GM12878 (cell line): ENCODE measurements at regions not wholly inside any gene's neighbourhood (a gene's known extent, or its start where the extent isn't known, plus 50 kb on each side); places are given as distances from the start of the nearest gene placed in this dataset.

Experiments
- ATAC-seq: fragments of 200-7000 bp; cut with Tn5 transposase; 3 replicates; pipeline ENCODE4 v1.9.1; 2020; ENCODE audit warnings: mild to moderate bottlenecking, moderate library complexity
- BruUV-seq: library from RNA; stranded (reverse); fragments of 400-500 nt; replicated peaks from 2 replicates; lab custom pipeline; 2021; lab: Mats Ljungman, UMichigan
- CTCF ChIA-PET: fragments of 300-600 bp; sonication (Branson Sonifier 250); formaldehyde crosslinking; extraction: SDS; loops from one replicate; lab custom pipeline; 2021; ENCODE audit warnings: inconsistent platforms; lab: Yijun Ruan, JAX
- POLR2A ChIA-PET: fragments of 350-600 bp; formaldehyde crosslinking; extraction: SDS; loops from one replicate; lab custom pipeline; 2021; ENCODE audit warnings: inconsistent platforms; lab: Charles Lee
- RAD21 ChIA-PET: fragments of 300-600 bp; sonication (Branson Sonifier 250); formaldehyde crosslinking; loops from one replicate; lab custom pipeline; 2023; ENCODE audit warnings: antibody characterized with exemption; ENCODE audit not compliant: unreplicated experiment; lab: Charles Lee
- SMC1A ChIA-PET: fragments of 300-600 bp; sonication (Branson Sonifier 250); formaldehyde crosslinking; loops from one replicate; lab custom pipeline; 2023; ENCODE audit not compliant: unreplicated experiment, uncharacterized antibody; lab: Charles Lee
- DNase-seq: peaks from one replicate; pipeline ENCODE4 v3.0.0-alpha.2; 2011; ENCODE audit warnings: low read depth, low spot score
- FAIRE-seq: peaks from 3 replicates; lab custom pipeline; 2011; peaks lifted over from hg19 to GRCh38; lab: Jason Lieb, UNC
- H2AFZ ChIP-seq: 2 replicates; pipeline ENCODE4 v1.6.0; 2011; ENCODE audit warnings: low read depth, low read length, control low read depth; ENCODE audit not compliant: control insufficient read depth
- H3K27ac ChIP-seq: 2 replicates; pipeline ENCODE4 v1.5.1; 2011; ENCODE audit warnings: control low read depth; ENCODE audit not compliant: control insufficient read depth, insufficient read depth
- H3K27me3 ChIP-seq, 2 experiments: replicated peaks in 1 of 2; 2 replicates each; pipeline versions ENCODE4 v1.6.0 to v1.6.1; 2011; ENCODE audit warnings: low read length in 1 of 2; ENCODE audit not compliant: control insufficient read depth in 2 of 2, insufficient read depth in 2 of 2
- H3K36me3 ChIP-seq, 2 experiments: 2 replicates each; pipeline ENCODE4 v1.5.1; 2011; ENCODE audit warnings: low read length in 1 of 2; ENCODE audit not compliant: control insufficient read depth in 2 of 2, insufficient read depth in 2 of 2
- H3K4me1 ChIP-seq: 2 replicates; pipeline ENCODE4 v1.6.1; 2011; ENCODE audit warnings: mild to moderate bottlenecking, low read length, moderate library complexity, mixed read lengths; ENCODE audit not compliant: control insufficient read depth, insufficient read depth
- H3K4me2 ChIP-seq: 2 replicates; pipeline ENCODE4 v1.6.0; 2011; ENCODE audit warnings: control low read depth; ENCODE audit not compliant: control insufficient read depth, insufficient read depth
- H3K4me3 ChIP-seq: fragments of 200-600 bp; sonication (generic); 2 replicates; pipeline ENCODE4 v1.5.1; 2016
- H3K79me2 ChIP-seq: 2 replicates; pipeline ENCODE4 v1.6.0; 2011; ENCODE audit warnings: low read length; ENCODE audit not compliant: control insufficient read depth, insufficient read depth
- H3K9ac ChIP-seq: 2 replicates; pipeline ENCODE4 v1.8.0; 2011; ENCODE audit warnings: low read length, control low read depth, mixed read lengths; ENCODE audit not compliant: control insufficient read depth, insufficient read depth
- H3K9me3 ChIP-seq: replicated peaks from 3 replicates; pipeline ENCODE4 v1.5.1; 2011; ENCODE audit warnings: mild to moderate bottlenecking, low read length; ENCODE audit not compliant: control insufficient read depth, insufficient read depth
- H4K20me1 ChIP-seq: 2 replicates; pipeline ENCODE4 v1.6.0; 2011; ENCODE audit not compliant: control insufficient read depth, insufficient read depth
- EGR1 ChIP-seq, 2 experiments: IDR thresholded peaks; 1 replicate in 1 of 2; 2 replicates in 1 of 2; pipeline ENCODE4 v1.6.1; 2011 to 2012; ENCODE audit warnings: low read depth in 2 of 2, low read length in 2 of 2, borderline replicate concordance in 1 of 2, mild to moderate bottlenecking in 1 of 2, moderate library complexity in 1 of 2
- IKZF2 ChIP-seq, 2 experiments: fragments of 450-650 bp; IDR thresholded peaks; 2 replicates each; pipeline ENCODE4 v1.6.1; 2017; ENCODE audit warnings: mild to moderate bottlenecking in 2 of 2, moderate library complexity in 2 of 2
- IRF4 ChIP-seq: IDR thresholded peaks from 2 replicates; pipeline ENCODE4 v1.6.1; 2011; ENCODE audit warnings: low read depth, low read length
- NBN ChIP-seq: fragments of 450-650 bp; IDR thresholded peaks from 2 replicates; pipeline ENCODE4 v1.6.1; 2016
- PRDM15 ChIP-seq: fragments of 450-650 bp; formaldehyde crosslinking; IDR thresholded peaks from 2 replicates; pipeline ENCODE4 v1.4.0; 2020; ENCODE audit warnings: mild to moderate bottlenecking, moderate library complexity
- SMC3 ChIP-seq: IDR thresholded peaks from 2 replicates; pipeline ENCODE4 v1.6.1; 2011; ENCODE audit warnings: low read length, improper control_type of control experiment, borderline replicate concordance
- YBX1 ChIP-seq: fragments of 450-650 bp; IDR thresholded peaks from 2 replicates; pipeline ENCODE4 v1.6.1; 2016; ENCODE audit warnings: antibody characterized with exemption
- ZNF24 ChIP-seq: fragments of 450-650 bp; IDR thresholded peaks from 2 replicates; pipeline ENCODE4 v1.6.1; 2017; ENCODE audit warnings: antibody characterized with exemption, mild to moderate bottlenecking
- WGBS: methylation state at CpG from one replicate; pipeline ENCODE4 v1.1.6; 2016; ENCODE audit warnings: low lambda C conversion rate; ENCODE audit not compliant: insufficient replicate concordance, insufficient coverage; ENCODE audit errors: missing lambda C conversion rate; 5-methylcytosine and 5-hydroxymethylcytosine counted together
- in situ Hi-C: fragments of 300-500 bp; cut with MboI; formaldehyde crosslinking; loops from 9 replicates; pipeline ENCODE4 v1.14.3; 2018; ENCODE audit warnings: mixed read lengths
- intact Hi-C: fragments of 100-400 bp; cut with micrococcal nuclease; formaldehyde crosslinking; loops from one replicate; pipeline ENCODE4 v1.14.2; 2022; ENCODE audit not compliant: unreplicated experiment

- TF ChIP-seq EGR1 (IDR thresholded peaks at IDR 0.05; ENCODE audit: borderline replicate concordance in 1 of 2, low read depth in 2 of 2, low read length in 2 of 2) (no peak), SMC3 (peak; percentile 82), PRDM15 (CRISPR knock-in tag) (no peak)
Measured at GRCh38 chr2:153163055-153163454, 315.5 kb downstream of the RPRM start (continued).

- 0% methylated on average over 2 of the region's 2 CpGs for WGBS
- Histone ChIP-seq H3K4me3 (no peak overlapping the region), H4K20me1 (no peaks in the 10 kb centered on the region), H2AFZ (no peak overlapping the region), H3K4me1 (no peaks in the 10 kb centered on the region), H3K27ac (no peak overlapping the region), H3K9me3 (no peaks in the 10 kb centered on the region), H3K79me2 (no peaks in the 10 kb centered on the region), H3K27me3 (no peaks in the 10 kb centered on the region)
- DNase-seq, result no peak
- CTCF ChIA-PET, result no interaction called here
- RAD21 ChIA-PET, result no interaction called here
- no peak for FAIRE-seq
- intact Hi-C loops (no loop called here), in situ Hi-C loops (no loop called here)
- ATAC-seq, result no peak
- POLR2A ChIA-PET, result no interaction called here
- SMC1A ChIA-PET, result no interaction called here
- BruUV-seq, result no TSS peak
- TF ChIP-seq IKZF2 (IDR thresholded peaks at IDR 0.05) (no peak), ZNF24 (no peak), IRF4 (no peak), YBX1 (no peak), NBN (no peak)
- TF ChIP-seq, all 136 proteins: peak for 0
- no peaks in the 10 kb centered on the region for H3K36me3 ChIP-seq
- H3K4me2 ChIP-seq, result no peak overlapping the region
- H3K9ac ChIP-seq, result no peak overlapping the region
Measured at GRCh38 chr2:153156743-153157142, 321.8 kb downstream of the RPRM start.
